H1 (cell line): ENCODE measurements at regions not wholly inside any gene's neighbourhood (a gene's known extent, or its start where the extent isn't known, plus 50 kb on each side); places are given as distances from the start of the nearest gene placed in this dataset.

Experiments used
- CTCF ChIA-PET: fragments of 300-600 bp; sonication (Branson Sonifier 250); formaldehyde crosslinking; loops from one replicate; lab custom pipeline; 2021; ENCODE audit not compliant: partially characterized antibody; lab: Charles Lee
- POLR2A ChIA-PET: fragments of 300-600 bp; sonication (Branson Sonifier 250); formaldehyde crosslinking; loops from one replicate; lab custom pipeline; 2021; ENCODE audit warnings: inconsistent platforms; ENCODE audit not compliant: partially characterized antibody; lab: Charles Lee
- DNase-seq, 2 experiments: peaks; one replicate each; pipeline versions ENCODE4 v3.0.0 to v3.0.0-alpha.2; 2010 to 2022; ENCODE audit warnings: low spot score in 2 of 2, low read depth in 1 of 2, mixed read lengths in 1 of 2
- FAIRE-seq: peaks from 2 replicates; lab custom pipeline; 2011; peaks lifted over from hg19 to GRCh38; lab: Jason Lieb, UNC
- H2AFZ ChIP-seq: 2 replicates; pipeline ENCODE4 v1.8.1; 2012; ENCODE audit warnings: low read length, inconsistent platforms
- H2AK5ac ChIP-seq: 2 replicates; pipeline ENCODE4 v1.6.1; 2013; ENCODE audit warnings: low read depth, low read length
- H2BK120ac ChIP-seq: replicated peaks from 2 replicates; pipeline ENCODE3; 2013; ENCODE audit warnings: low read depth, low read length, inconsistent platforms
- H2BK12ac ChIP-seq: 2 replicates; pipeline ENCODE4 v1.6.1; 2013; ENCODE audit warnings: low read depth, low read length
- H2BK15ac ChIP-seq: 2 replicates; pipeline ENCODE4 v1.6.1; 2013; ENCODE audit warnings: low read length
- H2BK20ac ChIP-seq: 2 replicates; pipeline ENCODE4 v1.6.1; 2013; ENCODE audit warnings: low read length
- H2BK5ac ChIP-seq: 2 replicates; pipeline ENCODE4 v1.6.1; 2013; ENCODE audit warnings: low read depth, low read length
- H3K14ac ChIP-seq: 2 replicates; pipeline ENCODE4 v1.6.1; 2013; ENCODE audit warnings: inconsistent platforms; ENCODE audit not compliant: insufficient read length
- H3K18ac ChIP-seq: 2 replicates; pipeline ENCODE4 v1.6.1; 2013; ENCODE audit warnings: low read length; ENCODE audit errors: extremely low read depth
- H3K23ac ChIP-seq: 2 replicates; pipeline ENCODE4 v1.6.1; 2013; ENCODE audit warnings: inconsistent platforms; ENCODE audit not compliant: insufficient read length
- H3K23me2 ChIP-seq: 2 replicates; pipeline ENCODE4 v1.6.1; 2013; ENCODE audit warnings: low read depth, low read length
- H3K27ac ChIP-seq: 2 replicates; pipeline ENCODE4 v1.6.1; 2011; ENCODE audit warnings: low read depth, low read length, inconsistent platforms
- H3K27me3 ChIP-seq, 4 experiments: replicated peaks in 1 of 4; 1 replicate in 1 of 4; 2 replicates in 3 of 4; pipeline versions ENCODE4 v1.6.1 to v1.8.1; 2011 to 2013; ENCODE audit warnings: low read length in 3 of 4, mild to moderate bottlenecking in 3 of 4, inconsistent platforms in 2 of 4, mixed read lengths in 2 of 4, moderate library complexity in 1 of 4; ENCODE audit not compliant: control insufficient read depth in 3 of 4, insufficient read depth in 3 of 4; ENCODE audit errors: extremely low read depth in 1 of 4
- H3K36me3 ChIP-seq, 4 experiments: 2 replicates each; pipeline versions ENCODE4 v1.6.1 to v1.8.1; 2011 to 2013; ENCODE audit warnings: mild to moderate bottlenecking in 4 of 4, low read length in 3 of 4, moderate library complexity in 2 of 4, control low read depth in 1 of 4, inconsistent platforms in 1 of 4; ENCODE audit not compliant: insufficient read depth in 4 of 4, control insufficient read depth in 2 of 4
- H3K4ac ChIP-seq: replicated peaks from 2 replicates; pipeline ENCODE3; 2013; ENCODE audit warnings: low read length, low read depth, mixed read lengths, inconsistent platforms; ENCODE audit not compliant: insufficient read length
- H3K4me1 ChIP-seq, 4 experiments: replicated peaks in 1 of 4; 1 replicate in 1 of 4; 2 replicates in 3 of 4; pipeline versions ENCODE4 v1.6.1 to v1.8.1; 2011 to 2013; ENCODE audit warnings: low read length in 3 of 4, inconsistent platforms in 2 of 4, mixed read lengths in 1 of 4; ENCODE audit not compliant: insufficient read depth in 4 of 4, control insufficient read depth in 3 of 4
- H3K4me2 ChIP-seq, 2 experiments: 2 replicates each; pipeline versions ENCODE4 v1.6.1 to v1.8.1; 2011 to 2013; ENCODE audit warnings: low read depth in 2 of 2, low read length in 2 of 2, control low read depth in 1 of 2, inconsistent platforms in 1 of 2, mild to moderate bottlenecking in 1 of 2; ENCODE audit not compliant: insufficient read depth in 1 of 2
- H3K4me3 ChIP-seq, 4 experiments: fragments of 200-600, 300-600 bp in 1 of 4; sonication (generic), shearing (Covaris generic), sonication (Bioruptor Twin) in 1 of 4; 2 replicates each; pipeline versions ENCODE4 v1.5.1 to v1.8.1; 2011 to 2016; ENCODE audit warnings: low read length in 4 of 4, low read depth in 3 of 4, control low read depth in 2 of 4, inconsistent platforms in 2 of 4, mild to moderate bottlenecking in 2 of 4, mixed read lengths in 1 of 4, moderate library complexity in 1 of 4; ENCODE audit not compliant: insufficient read depth in 2 of 4; ENCODE audit errors: extremely low read depth in 1 of 4
- H3K56ac ChIP-seq: replicated peaks from 2 replicates; pipeline ENCODE3; 2013; ENCODE audit warnings: low read depth, mild to moderate bottlenecking, mixed read lengths, low read length, inconsistent platforms; ENCODE audit not compliant: insufficient read length
- H3K79me1 ChIP-seq: 2 replicates; pipeline ENCODE4 v1.6.1; 2013; ENCODE audit warnings: low read depth, low read length, control low read depth
- H3K79me2 ChIP-seq, 2 experiments: 2 replicates each; pipeline versions ENCODE4 v1.6.1 to v1.8.1; 2012 to 2013; ENCODE audit warnings: low read length in 2 of 2, mild to moderate bottlenecking in 2 of 2, inconsistent platforms in 1 of 2; ENCODE audit not compliant: insufficient read depth in 2 of 2, control insufficient read depth in 1 of 2
- H3K9ac ChIP-seq, 4 experiments: replicated peaks in 1 of 4; 1 replicate in 1 of 4; 2 replicates in 3 of 4; pipeline versions ENCODE4 v1.6.1 to v1.8.1; 2011 to 2013; ENCODE audit warnings: low read depth in 3 of 4, low read length in 3 of 4, control low read depth in 2 of 4, mild to moderate bottlenecking in 2 of 4, moderate library complexity in 2 of 4, inconsistent platforms in 1 of 4; ENCODE audit errors: extremely low read depth in 1 of 4
- H3K9me3 ChIP-seq, 2 experiments: 2 replicates each; pipeline versions ENCODE4 v1.6.1 to v1.8.1; 2012 to 2013; ENCODE audit warnings: mild to moderate bottlenecking in 2 of 2, moderate library complexity in 2 of 2, control low read depth in 1 of 2, inconsistent platforms in 1 of 2, low read depth in 1 of 2, low read length in 1 of 2, mixed read lengths in 1 of 2; ENCODE audit not compliant: insufficient read depth in 2 of 2
- H4K20me1 ChIP-seq, 2 experiments: replicated peaks in 1 of 2; 2 replicates each; pipeline versions ENCODE3 to v1.8.1; 2011 to 2013; ENCODE audit warnings: inconsistent platforms in 2 of 2, low read length in 2 of 2, mild to moderate bottlenecking in 1 of 2; ENCODE audit not compliant: insufficient read depth in 2 of 2, control insufficient read depth in 1 of 2
- H4K5ac ChIP-seq: 2 replicates; pipeline ENCODE4 v1.6.1; 2013; ENCODE audit warnings: low read length, low read depth, mixed read lengths, inconsistent platforms; ENCODE audit not compliant: insufficient read length
- H4K8ac ChIP-seq: 2 replicates; pipeline ENCODE4 v1.8.0; 2013; ENCODE audit warnings: mild to moderate bottlenecking, moderate library complexity, low read length, inconsistent platforms; ENCODE audit not compliant: insufficient read depth; ENCODE audit errors: extremely low read depth
- H4K91ac ChIP-seq: replicated peaks from 2 replicates; pipeline ENCODE3; 2013; ENCODE audit warnings: low read length, mixed read lengths, inconsistent platforms; ENCODE audit not compliant: insufficient read length
- BACH1 ChIP-seq: IDR thresholded peaks from 2 replicates; pipeline ENCODE4 v1.6.1; 2012; ENCODE audit warnings: low read length, improper control_type of control experiment
- EGR1 ChIP-seq: IDR thresholded peaks from 2 replicates; pipeline ENCODE4 v1.6.1; 2011; ENCODE audit warnings: low read depth, low read length, borderline replicate concordance
- WGBS, 2 experiments: shearing (Covaris generic) in 1 of 2; methylation state at CpG; one replicate each; pipeline versions ENCODE4 v1.1.6 to v1.1.7; 2013 to 2015; ENCODE audit warnings: low lambda C conversion rate in 2 of 2, mixed read lengths in 2 of 2, inconsistent platforms in 1 of 2, low coverage in 1 of 2, missing lambda C conversion rate in 1 of 2; ENCODE audit not compliant: insufficient replicate concordance in 2 of 2, insufficient coverage in 1 of 2, insufficient read length in 1 of 2; ENCODE audit errors: extremely low coverage in 1 of 2, missing lambda C conversion rate in 1 of 2; 5-methylcytosine and 5-hydroxymethylcytosine counted together

DNA sequence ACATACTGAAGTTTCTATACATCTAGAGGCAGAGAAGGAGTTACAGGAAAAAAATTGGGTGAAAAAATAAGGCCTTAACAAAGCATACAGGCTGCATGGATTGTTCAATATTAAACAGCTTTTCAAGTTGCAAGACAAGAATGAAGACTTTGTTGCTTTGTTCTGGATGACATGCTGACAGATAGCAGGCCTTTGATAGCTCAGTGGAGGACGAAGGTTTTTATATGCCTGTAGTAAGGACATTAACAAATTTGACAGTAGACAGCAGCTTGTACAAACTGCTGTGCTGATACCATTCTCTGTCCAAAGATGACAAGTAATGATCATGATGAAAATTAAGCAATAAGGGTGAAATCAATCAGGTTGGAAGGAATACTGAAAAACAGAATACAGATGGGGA is 309.9 kb downstream of the NKX6-1 start:
- no peak overlapping the region for H3K4ac ChIP-seq
- no peaks in the 10 kb centered on the region for H3K79me2 ChIP-seq

More for the DNA sequence above, 309.9 kb downstream of the NKX6-1 start:
- H3K14ac ChIP-seq: no peak overlapping the region
- no peak overlapping the region for H3K9ac ChIP-seq
- H2BK20ac ChIP-seq: no peak overlapping the region
- DNase-seq: no peak
- H2AK5ac ChIP-seq: no peak overlapping the region
- no peak overlapping the region for H3K18ac ChIP-seq
- no peak overlapping the region for H3K4me3 ChIP-seq
- H3K23me2 ChIP-seq: no peaks in the 10 kb centered on the region; the same call in 1 of the 2 replicates
- TF ChIP-seq EGR1 (no peak), BACH1 (no peak)
- no peak overlapping the region for H2BK15ac ChIP-seq
- no peak overlapping the region for H3K23ac ChIP-seq
- H4K5ac ChIP-seq: no peak overlapping the region
- H4K8ac ChIP-seq: no peak overlapping the region
- 100% methylated on average over 1 of the region's 1 CpG; no CpG with 5 or more reads in 1 of the 2 experiments for WGBS, 2 experiments
- H2AFZ ChIP-seq: no peak overlapping the region
- no peak for FAIRE-seq
- no peak overlapping the region for H3K56ac ChIP-seq
- ChIA-PET CTCF (interaction anchor here (1.0 kb wide), 1 partner anchor 23 kb away, joined by 3 read pairs; no protein-coding TSS in a partner anchor), POLR2A (interaction anchor here (0.6 kb wide), 1 partner anchor 863 kb away, joined by 3 read pairs; no protein-coding TSS in a partner anchor)
- no peak overlapping the region for H4K91ac ChIP-seq
- H2BK12ac ChIP-seq: no peak overlapping the region
- no peaks in the 10 kb centered on the region for H3K27me3 ChIP-seq
- no peaks in the 10 kb centered on the region for H3K79me1 ChIP-seq
- no peaks in the 10 kb centered on the region for H3K4me1 ChIP-seq
- H3K4me2 ChIP-seq: no peak overlapping the region
- no peak overlapping the region for H3K27ac ChIP-seq
- H2BK120ac ChIP-seq: no peak overlapping the region
- H3K36me3 ChIP-seq: no peaks in the 10 kb centered on the region
- no peaks in the 10 kb centered on the region for H3K9me3 ChIP-seq
- H2BK5ac ChIP-seq: no peak overlapping the region
- H4K20me1 ChIP-seq: no peaks in the 10 kb centered on the region
